ENCODE measurements at regions not wholly inside any gene's neighbourhood (a gene's known extent, or its start where the extent isn't known, plus 50 kb on each side); places are given as distances from the start of the nearest gene placed in this dataset.

- TF ChIP-seq PHF8 (conservative IDR thresholded peaks at IDR 0.05; ENCODE audit: low read depth, low read length) (no peak), YY1 (IDR thresholded peaks at IDR 0.05; ENCODE audit: low read depth, low read length) (no peak), TAF7 (optimal IDR thresholded peaks at IDR 0.05; ENCODE audit: borderline replicate concordance, low read depth, low read length) (no peak), SUZ12 (IDR thresholded peaks at IDR 0.05; ENCODE audit: low read length) (no peak), CREB1 (IDR thresholded peaks at IDR 0.05) (no peak)
These were observed 156.5 kb downstream of the SH3BGRL2 start (continued) for GRCh38 chr6:79787626-79788025.

Measured in H1 (cell line).